ENCODE measurements at regions not wholly inside any gene's neighbourhood (a gene's known extent, or its start where the extent isn't known, plus 50 kb on each side); places are given as distances from the start of the nearest gene placed in this dataset.

- Histone ChIP-seq H2AFZ (ENCODE audit: low read length) (no peak overlapping the region), H3K27me3 (ENCODE audit: control insufficient read depth in 1 of 2, insufficient read depth in 2 of 2, low read length in 2 of 2) (no peaks in the 10 kb centered on the region; a peak in 1 of 5 replicates), H3K4me1 (ENCODE audit: insufficient read depth, low read length) (no peaks in the 10 kb centered on the region), H3K4me2 (ENCODE audit: low read depth, low read length) (no peak overlapping the region), H3K36me3 (replicated peaks in 1 of 2; ENCODE audit: control insufficient read depth in 1 of 2, insufficient read depth in 2 of 2, low read length in 2 of 2) (no peaks in the 10 kb centered on the region), H3K27ac (ENCODE audit: extremely low read length, insufficient read depth, low read length) (no peak overlapping the region), H3K9ac (ENCODE audit: insufficient read depth, low read depth, low read length) (no peak overlapping the region), H3K4me3 (replicated peaks in 1 of 3; ENCODE audit: insufficient read depth in 1 of 3, low read depth in 2 of 3, low read length in 3 of 3) (no peak overlapping the region), H4K20me1 (ENCODE audit: insufficient read depth, low read length) (no peaks in the 10 kb centered on the region), H3K79me2 (ENCODE audit: insufficient read depth, low read length) (no peaks in the 10 kb centered on the region), H3K9me3 (ENCODE audit: low read length) (peaks cover 66% of the 10 kb centered on the region)
- intact Hi-C loops (cut with micrococcal nuclease; ENCODE audit: unreplicated experiment): no loop called here
- DNase-seq (ENCODE audit: low spot score) (no peak), ATAC-seq (no peak), FAIRE-seq (no peak)
- ChIA-PET CTCF (ENCODE audit: low intra/inter-chr PET ratio, low total read pairs) (no interaction called here), POLR2A (no interaction called here)
- 50% methylated on average over 3 of the region's 3 CpGs for WGBS (ENCODE audit: low lambda C conversion rate)
- BruUV-seq (replicated peaks): no TSS peak
- in situ Hi-C loops (cut with HindIII; ENCODE audit: extremely low pct_ligation_motif_present, low pct_unique_long_range_greater_than_20kb): no loop called here
- TF ChIP-seq ARID4A (CRISPR knock-in tag; IDR thresholded peaks at IDR 0.05; ENCODE audit: borderline replicate concordance): no peak
- no peak for TF ChIP-seq ATF7-NPFF (CRISPR knock-in tag; IDR thresholded peaks at IDR 0.05; ENCODE audit: low read depth)
- no peak for TF ChIP-seq FOXO4 (CRISPR knock-in tag; conservative IDR thresholded peaks at IDR 0.05)
- no peak for TF ChIP-seq SALL2 (CRISPR knock-in tag; IDR thresholded peaks at IDR 0.05)
- TF ChIP-seq ASH2L (IDR thresholded peaks at IDR 0.05; ENCODE audit: insufficient read length, low read depth, low read length): no peak
- TF ChIP-seq ZNF747 (CRISPR knock-in tag; IDR thresholded peaks at IDR 0.05; ENCODE audit: borderline replicate concordance): no peak
- no peak for TF ChIP-seq ZBTB21 (CRISPR knock-in tag; IDR thresholded peaks at IDR 0.05)
- TF ChIP-seq ZNF775 (CRISPR knock-in tag; IDR thresholded peaks at IDR 0.05; ENCODE audit: borderline replicate concordance): no peak
- TF ChIP-seq STAG1 (CRISPR knock-in tag; IDR thresholded peaks at IDR 0.05): no peak
- no peak for TF ChIP-seq NCOR1 (IDR thresholded peaks at IDR 0.05; ENCODE audit: borderline replicate concordance, low read length)
Observed at GRCh38 chr1:80973101-80973500, 827.6 kb upstream of the ADGRL2 start.

Measured in HepG2 (cell line).